ENCODE measurements at regions not wholly inside any gene's neighbourhood (a gene's known extent, or its start where the extent isn't known, plus 50 kb on each side); places are given as distances from the start of the nearest gene placed in this dataset.

GRCh38 chr5:148882332-148882731, 55.9 kb downstream of the ADRB2 start:
- TF ChIP-seq, protein P1, sequence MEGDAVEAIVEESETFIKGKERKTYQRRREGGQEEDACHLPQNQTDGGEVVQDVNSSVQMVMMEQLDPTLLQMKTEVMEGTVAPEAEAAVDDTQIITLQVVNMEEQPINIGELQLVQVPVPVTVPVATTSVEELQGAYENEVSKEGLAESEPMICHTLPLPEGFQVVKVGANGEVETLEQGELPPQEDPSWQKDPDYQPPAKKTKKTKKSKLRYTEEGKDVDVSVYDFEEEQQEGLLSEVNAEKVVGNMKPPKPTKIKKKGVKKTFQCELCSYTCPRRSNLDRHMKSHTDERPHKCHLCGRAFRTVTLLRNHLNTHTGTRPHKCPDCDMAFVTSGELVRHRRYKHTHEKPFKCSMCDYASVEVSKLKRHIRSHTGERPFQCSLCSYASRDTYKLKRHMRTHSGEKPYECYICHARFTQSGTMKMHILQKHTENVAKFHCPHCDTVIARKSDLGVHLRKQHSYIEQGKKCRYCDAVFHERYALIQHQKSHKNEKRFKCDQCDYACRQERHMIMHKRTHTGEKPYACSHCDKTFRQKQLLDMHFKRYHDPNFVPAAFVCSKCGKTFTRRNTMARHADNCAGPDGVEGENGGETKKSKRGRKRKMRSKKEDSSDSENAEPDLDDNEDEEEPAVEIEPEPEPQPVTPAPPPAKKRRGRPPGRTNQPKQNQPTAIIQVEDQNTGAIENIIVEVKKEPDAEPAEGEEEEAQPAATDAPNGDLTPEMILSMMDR (optimal IDR thresholded peaks at IDR 0.05 in 1 of 3, IDR thresholded peaks at IDR 0.05 in 1 of 3, conservative IDR thresholded peaks at IDR 0.05 in 1 of 3; ENCODE audit: extremely low read depth in 1 of 3, insufficient read depth in 2 of 3, low read length in 3 of 3) = no peak
- TF ChIP-seq EZH2 (IDR thresholded peaks at IDR 0.05; ENCODE audit: low read length) = no peak
- no peak overlapping the region for H2AFZ ChIP-seq (ENCODE audit: control insufficient read depth, low read length)
- H3K27ac ChIP-seq (ENCODE audit: control insufficient read depth, insufficient read depth, low read length) = no peak overlapping the region
- DNase-seq (ENCODE audit: low read depth, low spot score) = no peak
- no peaks in the 10 kb centered on the region for H3K79me2 ChIP-seq (ENCODE audit: control insufficient read depth, insufficient read depth, low read length)
- no peaks in the 10 kb centered on the region for H3K36me3 ChIP-seq (ENCODE audit: control insufficient read depth in 2 of 2, extremely low read depth in 1 of 2, insufficient read depth in 2 of 2, low read length in 2 of 2)
- no peak for FAIRE-seq
- H3K4me2 ChIP-seq (ENCODE audit: control insufficient read depth, extremely low read depth, insufficient read depth, low read depth, low read length) = no peak overlapping the region
- H3K9me3 ChIP-seq (ENCODE audit: control insufficient read depth, low read depth, low read length) = no peaks in the 10 kb centered on the region
- H3K9ac ChIP-seq (ENCODE audit: control insufficient read depth, extremely low read depth, insufficient read depth, low read length) = no peak overlapping the region
- H3K4me3 ChIP-seq (ENCODE audit: control insufficient read depth in 2 of 3, extremely low read depth in 1 of 3, insufficient read depth in 2 of 3, low read depth in 1 of 3, low read length in 3 of 3) = no peak overlapping the region
- H3K9me1 ChIP-seq (ENCODE audit: control insufficient read depth, extremely low read depth, insufficient read depth, low read length) = no peaks in the 10 kb centered on the region
- no peaks in the 10 kb centered on the region for H3K4me1 ChIP-seq (ENCODE audit: control insufficient read depth, extremely low read depth, insufficient read depth, low read length)
- no peaks in the 10 kb centered on the region for H4K20me1 ChIP-seq (ENCODE audit: control insufficient read depth, extremely low read depth, insufficient read depth, low read length)
- dilution Hi-C loops (cut with MboI; ENCODE audit: extremely low pct_ligation_motif_present, low sequenced_read_pairs) = no loop called here
- H3K27me3 ChIP-seq (ENCODE audit: control insufficient read depth, extremely low read depth, insufficient read depth, low read length) = no peaks in the 10 kb centered on the region

DNA sequence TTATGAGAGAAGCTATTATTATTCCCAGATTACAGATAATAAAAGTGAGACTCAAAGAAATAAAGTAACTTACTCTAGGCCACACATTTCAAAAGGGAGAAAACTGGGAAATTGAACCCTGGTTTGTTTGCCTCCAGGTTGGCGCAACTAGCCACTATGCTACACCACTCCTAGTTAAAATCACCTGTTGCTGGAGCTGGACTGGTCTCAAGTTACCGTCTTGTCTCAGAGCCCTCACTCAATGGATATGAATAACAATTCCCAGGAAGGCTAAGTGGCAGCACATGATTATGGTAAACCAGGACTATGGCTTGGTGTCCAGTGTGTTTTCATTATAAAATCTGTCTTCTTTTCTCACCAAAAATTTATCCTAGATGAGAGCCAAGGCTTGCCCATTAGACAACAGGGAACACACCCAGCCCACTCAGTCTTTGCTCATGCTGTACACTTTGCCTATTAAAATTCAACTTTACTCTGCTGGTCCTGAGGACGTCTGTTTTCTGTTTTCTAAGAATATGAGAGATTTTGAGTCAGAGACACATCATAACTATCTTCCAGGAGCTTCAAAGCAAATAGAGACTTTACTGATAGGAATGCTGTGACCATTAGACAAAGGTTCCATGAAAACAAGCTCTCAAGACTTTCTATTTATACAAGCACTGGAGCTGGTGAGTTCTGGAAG, 58.1 kb downstream of the ADRB2 start:
- no peaks in the 10 kb centered on the region for H4K20me1 ChIP-seq (ENCODE audit: control insufficient read depth, extremely low read depth, insufficient read depth, low read length)

More for the DNA sequence above, 58.1 kb downstream of the ADRB2 start:
- H3K27me3 ChIP-seq (ENCODE audit: control insufficient read depth, extremely low read depth, insufficient read depth, low read length) = no peaks in the 10 kb centered on the region
- H3K4me1 ChIP-seq (ENCODE audit: control insufficient read depth, extremely low read depth, insufficient read depth, low read length) = no peaks in the 10 kb centered on the region
- H3K9me3 ChIP-seq (ENCODE audit: control insufficient read depth, low read depth, low read length) = no peaks in the 10 kb centered on the region
- no peaks in the 10 kb centered on the region for H3K79me2 ChIP-seq (ENCODE audit: control insufficient read depth, insufficient read depth, low read length)
- no peak overlapping the region for H2AFZ ChIP-seq (ENCODE audit: control insufficient read depth, low read length)
- no peak overlapping the region for H3K4me3 ChIP-seq (ENCODE audit: control insufficient read depth in 2 of 3, extremely low read depth in 1 of 3, insufficient read depth in 2 of 3, low read depth in 1 of 3, low read length in 3 of 3)
- H3K4me2 ChIP-seq (ENCODE audit: control insufficient read depth, extremely low read depth, insufficient read depth, low read depth, low read length) = no peak overlapping the region
- H3K9me1 ChIP-seq (ENCODE audit: control insufficient read depth, extremely low read depth, insufficient read depth, low read length) = no peaks in the 10 kb centered on the region
- FAIRE-seq (no peak), DNase-seq (ENCODE audit: low read depth, low spot score) (no peak)
- no peak overlapping the region for H3K27ac ChIP-seq (ENCODE audit: control insufficient read depth, insufficient read depth, low read length)
- dilution Hi-C loops (cut with MboI; ENCODE audit: extremely low pct_ligation_motif_present, low sequenced_read_pairs) = no loop called here
- H3K9ac ChIP-seq (ENCODE audit: control insufficient read depth, extremely low read depth, insufficient read depth, low read length) = no peak overlapping the region
- TF ChIP-seq, protein P1 (optimal IDR thresholded peaks at IDR 0.05 in 1 of 3, IDR thresholded peaks at IDR 0.05 in 1 of 3, conservative IDR thresholded peaks at IDR 0.05 in 1 of 3; ENCODE audit: extremely low read depth in 1 of 3, insufficient read depth in 2 of 3, low read length in 3 of 3) = no peak
- no peak for TF ChIP-seq EZH2 (IDR thresholded peaks at IDR 0.05; ENCODE audit: low read length)
- H3K36me3 ChIP-seq (ENCODE audit: control insufficient read depth in 2 of 2, extremely low read depth in 1 of 2, insufficient read depth in 2 of 2, low read length in 2 of 2) = no peaks in the 10 kb centered on the region
